Stimulated activated effector memory CD8-positive, alpha-beta T cell treated with anti-CD3 and anti-CD28 coated beads, Interleukin-12 subunit alpha, Interleukin-12 subunit beta, amount 100 ng/mL, for 72 hours (primary cell): ENCODE measurements at regions not wholly inside any gene's neighbourhood (a gene's known extent, or its start where the extent isn't known, plus 50 kb on each side); places are given as distances from the start of the nearest gene placed in this dataset.
A peak's percentile ranks its signal among the peaks of the same experiment; 100 is the strongest.
"Not testable (repeated sequence)": the region's sequence is repeated elsewhere in the genome, so short reads cannot be mapped to it uniquely, and the experiment has no call there.

Experiments
- ATAC-seq: fragments of 150-1000 bp; cut with Tn5 transposase; 2 replicates; pipeline ENCODE4 v1.10.0; 2021
- DNase-seq, 2 donors: peaks; one replicate each; pipeline ENCODE4 v3.0.0; 2021 to 2022; ENCODE audit warnings: low spot score in 2 of 2
- H3K27ac Mint-ChIP-seq: one replicate; pipeline ENCODE4 v1.8.0; 2022; ENCODE audit warnings: mild to moderate bottlenecking, mixed read lengths
- H3K36me3 Mint-ChIP-seq: one replicate; pipeline ENCODE4 v1.8.0; 2022; ENCODE audit warnings: mild to moderate bottlenecking, mixed read lengths
- H3K4me1 Mint-ChIP-seq: one replicate; pipeline ENCODE4 v1.8.0; 2022; ENCODE audit warnings: mixed read lengths
- H3K4me3 Mint-ChIP-seq: one replicate; pipeline ENCODE4 v1.8.0; 2022; ENCODE audit warnings: mild to moderate bottlenecking, mixed read lengths
- H3K9me3 Mint-ChIP-seq: one replicate; pipeline ENCODE4 v1.8.0; 2022; ENCODE audit warnings: mixed read lengths

GRCh38 chr9:38518826-38519225 lies 94.6 kb upstream of the IGFBPL1 start:
- no peaks in the 10 kb centered on the region for H3K36me3 Mint-ChIP-seq
- no peak overlapping the region for H3K27ac Mint-ChIP-seq
- ATAC-seq: no peak
- no peaks in the 10 kb centered on the region for H3K9me3 Mint-ChIP-seq
- H3K4me3 Mint-ChIP-seq: no peak overlapping the region
- no peaks in the 10 kb centered on the region for H3K4me1 Mint-ChIP-seq
- no peak for DNase-seq

DNA sequence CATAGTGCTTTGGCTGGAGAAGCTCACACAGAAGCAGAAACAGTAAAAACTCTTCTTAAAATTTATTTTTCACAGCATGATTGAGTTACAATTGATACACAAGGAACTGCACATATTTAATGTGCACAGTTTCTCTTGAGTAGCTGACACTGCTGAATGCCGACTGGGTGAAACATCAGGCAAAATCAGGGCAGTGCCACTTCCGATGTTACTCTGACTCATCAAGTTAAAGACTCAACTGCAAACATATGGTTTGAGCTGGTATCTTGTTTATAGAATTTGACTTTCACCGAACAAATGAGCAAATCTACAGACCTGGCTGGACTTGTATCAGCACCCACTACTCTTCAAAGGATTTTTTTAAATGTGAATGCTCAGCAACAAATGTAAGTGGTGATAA lies 92.0 kb upstream of the IGFBPL1 start:
- H3K36me3 Mint-ChIP-seq, H3K4me1 Mint-ChIP-seq, H3K9me3 Mint-ChIP-seq, H3K27ac Mint-ChIP-seq, H3K4me3 Mint-ChIP-seq, DNase-seq: not testable (repeated sequence)
- peak; percentile 68 for ATAC-seq

DNA sequence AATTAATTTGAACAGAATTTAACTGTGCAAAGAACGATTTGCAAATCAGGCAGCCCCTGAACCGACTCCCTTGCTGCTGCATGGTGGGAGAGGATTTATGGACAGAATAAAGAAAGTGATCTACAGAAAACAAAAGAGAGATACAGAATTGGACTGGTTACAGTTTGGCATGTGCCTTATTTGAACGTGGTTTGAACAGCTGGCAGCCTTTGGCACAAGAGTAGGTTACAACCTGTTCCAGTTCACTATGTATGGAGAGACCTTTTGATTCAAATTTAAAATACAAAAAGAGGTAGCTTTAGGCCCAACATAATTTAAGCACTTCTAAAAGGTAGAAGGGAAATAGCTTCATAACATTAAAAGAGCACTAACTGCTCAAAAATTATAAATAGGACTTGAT lies 90.8 kb upstream of the IGFBPL1 start:
- not testable (repeated sequence) for H3K4me1 Mint-ChIP-seq, H3K27ac Mint-ChIP-seq, H3K4me3 Mint-ChIP-seq, ATAC-seq, H3K9me3 Mint-ChIP-seq, H3K36me3 Mint-ChIP-seq, DNase-seq

DNA sequence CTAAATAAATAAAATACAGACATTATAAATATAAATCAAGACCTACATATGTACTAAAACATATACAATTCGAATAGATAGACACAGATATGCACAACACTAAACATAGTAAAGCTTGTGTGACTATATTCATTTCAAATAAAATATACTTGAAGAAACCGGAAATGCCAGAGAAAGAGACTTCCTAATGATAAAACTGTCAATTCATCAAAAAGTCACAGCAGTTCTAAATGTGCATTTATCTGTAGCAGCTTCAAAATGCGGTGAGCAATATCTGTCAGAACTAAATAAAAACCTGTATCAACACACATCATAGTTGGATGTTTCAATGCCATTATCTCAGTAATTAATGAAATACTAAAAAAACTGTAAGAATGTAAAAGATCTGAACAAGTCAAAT lies 86.1 kb upstream of the IGFBPL1 start:
- ATAC-seq, H3K9me3 Mint-ChIP-seq, DNase-seq, H3K27ac Mint-ChIP-seq, H3K36me3 Mint-ChIP-seq, H3K4me1 Mint-ChIP-seq, H3K4me3 Mint-ChIP-seq: not testable (repeated sequence)

DNA sequence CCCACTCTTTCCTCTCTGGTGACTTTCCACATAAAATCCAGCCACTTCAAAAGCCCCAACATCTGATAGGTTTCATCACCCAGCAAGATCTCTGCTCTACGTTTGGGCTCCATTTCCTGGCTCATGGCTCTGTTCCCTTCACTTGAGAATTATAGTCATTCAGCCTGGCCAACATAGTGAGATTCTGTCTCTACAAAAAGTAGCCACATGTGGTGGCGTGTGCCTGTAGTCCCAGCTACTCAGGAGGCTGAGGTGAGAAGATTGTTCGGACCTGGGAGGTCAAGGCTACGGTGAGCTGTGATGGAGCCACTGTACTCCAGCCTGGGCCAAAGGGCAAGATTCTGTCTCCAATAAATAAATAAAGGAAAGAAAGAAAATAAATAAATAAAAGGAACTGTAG lies 83.3 kb upstream of the IGFBPL1 start:
- Mint-ChIP-seq H3K9me3 (no peaks in the 10 kb centered on the region), H3K4me1 (no peaks in the 10 kb centered on the region)

GRCh38 chr9:38500171-38500570 lies 75.9 kb upstream of the IGFBPL1 start:
- not testable (repeated sequence) for H3K9me3 Mint-ChIP-seq, H3K4me1 Mint-ChIP-seq, H3K4me3 Mint-ChIP-seq, H3K36me3 Mint-ChIP-seq, H3K27ac Mint-ChIP-seq, DNase-seq
- peak; percentile 32 for ATAC-seq

More for the DNA sequence above, 83.3 kb upstream of the IGFBPL1 start:
- Mint-ChIP-seq H3K36me3 (no peaks in the 10 kb centered on the region), H3K27ac (no peak overlapping the region), H3K4me3 (no peak overlapping the region)
- ATAC-seq (no peak), DNase-seq (no peak)

- H3K4me3 Mint-ChIP-seq, ATAC-seq, DNase-seq, H3K27ac Mint-ChIP-seq, H3K9me3 Mint-ChIP-seq, H3K36me3 Mint-ChIP-seq, H3K4me1 Mint-ChIP-seq: not testable (repeated sequence)
Observed at GRCh38 chr9:38498551-38498950, 74.3 kb upstream of the IGFBPL1 start.

- Mint-ChIP-seq H3K27ac (no peak overlapping the region), H3K4me3 (no peak overlapping the region), H3K9me3 (no peaks in the 10 kb centered on the region), H3K36me3 (no peaks in the 10 kb centered on the region), H3K4me1 (no peaks in the 10 kb centered on the region)
- DNase-seq (no peak), ATAC-seq (no peak)
Observed at GRCh38 chr9:38489057-38489456, 64.8 kb upstream of the IGFBPL1 start.

- no peak overlapping the region for H3K27ac Mint-ChIP-seq
- no peak for ATAC-seq
- no peak overlapping the region for H3K4me3 Mint-ChIP-seq
- no peaks in the 10 kb centered on the region for H3K36me3 Mint-ChIP-seq
- no peaks in the 10 kb centered on the region for H3K9me3 Mint-ChIP-seq
- H3K4me1 Mint-ChIP-seq: no peaks in the 10 kb centered on the region
- no peak for DNase-seq
Observed at GRCh38 chr9:38488156-38488698, 64.0 kb upstream of the IGFBPL1 start.

GRCh38 chr9:38487418-38488155 lies 63.3 kb upstream of the IGFBPL1 start:
- ATAC-seq, H3K9me3 Mint-ChIP-seq: not testable (repeated sequence)

GRCh38 chr9:38486837-38487236 lies 62.6 kb upstream of the IGFBPL1 start:
- H3K36me3 Mint-ChIP-seq: no peaks in the 10 kb centered on the region
- no peaks in the 10 kb centered on the region for H3K4me1 Mint-ChIP-seq
- ATAC-seq (no peak), DNase-seq (no peak)
- H3K27ac Mint-ChIP-seq: no peak overlapping the region
- H3K9me3 Mint-ChIP-seq: no peaks in the 10 kb centered on the region
- no peak overlapping the region for H3K4me3 Mint-ChIP-seq

More at GRCh38 chr9:38487418-38488155, 63.3 kb upstream of the IGFBPL1 start:
- H3K4me1 Mint-ChIP-seq, H3K36me3 Mint-ChIP-seq, DNase-seq, H3K4me3 Mint-ChIP-seq, H3K27ac Mint-ChIP-seq: not testable (repeated sequence)

- Mint-ChIP-seq H3K36me3 (no peaks in the 10 kb centered on the region), H3K9me3 (no peaks in the 10 kb centered on the region), H3K27ac (no peak overlapping the region), H3K4me3 (no peak overlapping the region), H3K4me1 (no peaks in the 10 kb centered on the region)
- no peak for ATAC-seq
- no peak for DNase-seq
Observed at GRCh38 chr9:38486056-38486615, 61.9 kb upstream of the IGFBPL1 start.

DNA sequence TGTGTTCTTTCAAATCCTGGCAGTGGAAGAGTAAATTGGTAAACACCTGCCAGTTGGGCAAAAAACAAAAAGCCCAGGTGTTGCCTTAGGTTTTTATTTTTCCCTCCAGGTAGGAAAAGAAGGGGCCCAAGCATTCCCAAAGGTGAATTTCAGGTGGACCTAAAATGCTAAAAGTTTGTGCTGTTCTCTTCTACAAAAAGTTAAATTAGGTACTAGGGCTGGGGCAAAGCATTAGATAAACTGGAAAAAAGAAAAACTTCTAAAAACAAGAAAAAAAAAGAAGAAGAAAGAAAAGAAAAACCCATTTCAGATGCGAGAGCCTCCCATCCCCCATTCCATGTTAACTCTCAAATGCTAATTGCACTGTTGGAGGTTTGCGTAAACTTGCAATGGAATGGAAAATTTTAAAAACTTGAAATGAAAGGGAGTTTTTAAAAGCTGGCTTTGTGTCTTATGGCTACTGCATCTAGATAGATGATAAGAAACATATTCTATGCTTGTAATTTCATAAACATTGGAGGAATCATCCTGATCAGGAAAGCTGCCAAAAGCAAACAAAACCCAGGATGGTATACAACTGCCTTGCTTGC lies 59.9 kb upstream of the IGFBPL1 start:
- not testable (repeated sequence) for DNase-seq, H3K4me3 Mint-ChIP-seq, H3K27ac Mint-ChIP-seq, ATAC-seq, H3K9me3 Mint-ChIP-seq, H3K36me3 Mint-ChIP-seq, H3K4me1 Mint-ChIP-seq

DNA sequence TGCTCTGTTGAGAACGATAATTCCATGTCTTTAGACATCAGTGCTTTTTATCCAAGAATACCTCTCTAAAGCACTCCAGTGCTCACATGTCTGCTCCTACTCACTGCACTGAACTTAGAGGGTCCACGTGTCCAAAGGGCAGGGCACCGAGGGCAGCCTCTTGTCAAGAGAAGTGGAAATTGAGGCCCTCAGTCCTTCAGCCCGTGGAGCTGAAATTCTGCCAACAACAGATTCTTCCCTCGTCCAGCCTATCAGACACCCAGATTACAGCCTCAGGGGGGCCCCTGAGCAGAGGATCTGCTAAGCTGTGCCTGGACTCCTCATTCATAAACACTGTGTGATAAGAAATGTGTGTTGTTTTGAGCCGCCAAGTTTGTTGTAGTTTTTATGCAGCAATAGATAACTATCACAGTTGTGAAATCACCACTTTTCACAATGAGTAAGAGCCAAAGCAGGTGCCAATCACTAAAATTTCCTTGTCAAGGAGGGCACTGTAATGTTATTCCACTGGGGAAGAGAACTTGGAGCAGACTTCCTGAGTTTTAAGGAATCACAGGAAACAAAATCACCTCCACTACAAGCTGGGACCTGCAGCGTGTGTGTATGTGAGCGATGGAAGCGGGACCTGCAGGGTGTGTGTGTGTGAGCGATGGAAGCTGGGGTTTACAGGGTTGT lies 58.8 kb upstream of the IGFBPL1 start:
- Mint-ChIP-seq H3K4me1 (no peaks in the 10 kb centered on the region), H3K9me3 (no peaks in the 10 kb centered on the region), H3K36me3 (no peaks in the 10 kb centered on the region), H3K4me3 (no peak overlapping the region), H3K27ac (no peak overlapping the region)
- DNase-seq (no peak), ATAC-seq (no peak)

- Mint-ChIP-seq H3K9me3 (peaks cover 3% of the 10 kb centered on the region), H3K4me3 (no peak overlapping the region)
Observed at GRCh38 chr9:38478211-38478610, 54.0 kb upstream of the IGFBPL1 start.

More at GRCh38 chr9:38478211-38478610, 54.0 kb upstream of the IGFBPL1 start:
- no peaks in the 10 kb centered on the region for H3K36me3 Mint-ChIP-seq
- H3K27ac Mint-ChIP-seq: no peak overlapping the region
- ATAC-seq (no peak), DNase-seq (no peak)
- no peaks in the 10 kb centered on the region for H3K4me1 Mint-ChIP-seq
